ENCODE measurements at regions not wholly inside any gene's neighbourhood (a gene's known extent, or its start where the extent isn't known, plus 50 kb on each side); places are given as distances from the start of the nearest gene placed in this dataset.

DNA sequence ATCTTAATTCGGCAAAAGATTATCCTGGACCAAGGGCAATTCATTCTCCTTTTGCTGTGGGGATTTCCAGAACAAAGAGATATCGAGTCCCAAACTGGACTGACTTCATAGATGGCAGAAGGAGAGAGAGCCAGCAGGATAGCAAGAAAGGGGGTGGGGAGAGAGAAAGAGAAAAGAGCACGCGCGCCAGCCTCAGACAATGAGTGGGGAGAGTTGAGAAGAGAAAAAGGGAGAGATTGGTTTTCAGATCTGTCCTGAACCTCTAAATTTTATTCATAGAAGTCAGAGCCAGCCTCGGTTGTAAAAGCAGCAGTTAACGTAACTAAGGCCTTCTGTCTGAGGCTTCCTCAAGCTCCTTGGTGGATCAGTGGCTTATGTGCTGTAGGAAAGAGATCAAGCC lies 55.3 kb upstream of the ALDH1B1 start:
- Histone ChIP-seq H3K9me3 (ENCODE audit: insufficient read depth in 2 of 2, low read depth in 1 of 2, low read length in 1 of 2) (no peaks in the 10 kb centered on the region), H3K18ac (ENCODE audit: extremely low read depth, low read length) (no peak overlapping the region), H2BK20ac (ENCODE audit: low read length) (no peak overlapping the region), H2BK12ac (ENCODE audit: low read depth, low read length) (no peak overlapping the region), H2BK120ac (replicated peaks; ENCODE audit: low read depth, low read length) (no peak overlapping the region), H4K8ac (ENCODE audit: extremely low read depth, insufficient read depth, low read length) (no peak overlapping the region), H3K4me2 (ENCODE audit: insufficient read depth in 1 of 2, low read depth in 2 of 2, low read length in 2 of 2) (no peak overlapping the region), H3K4me3 (ENCODE audit: extremely low read depth in 1 of 4, insufficient read depth in 2 of 4, low read depth in 3 of 4, low read length in 4 of 4) (no peak overlapping the region), H3K9ac (replicated peaks in 1 of 4; ENCODE audit: extremely low read depth in 1 of 4, low read depth in 3 of 4, low read length in 3 of 4) (no peak overlapping the region), H4K5ac (ENCODE audit: insufficient read length, low read depth, low read length) (no peak overlapping the region), H3K27me3 (replicated peaks in 1 of 4; ENCODE audit: control insufficient read depth in 3 of 4, extremely low read depth in 1 of 4, insufficient read depth in 3 of 4, low read length in 3 of 4) (no peaks in the 10 kb centered on the region; a peak in 2 of 7 replicates), H4K20me1 (replicated peaks in 1 of 2; ENCODE audit: control insufficient read depth in 1 of 2, insufficient read depth in 2 of 2, low read length in 2 of 2) (peaks cover 1% of the 10 kb centered on the region in 2 experiments), H2BK15ac (ENCODE audit: low read length) (no peak overlapping the region), H3K79me1 (ENCODE audit: low read depth, low read length) (no peaks in the 10 kb centered on the region), H3K4me1 (replicated peaks in 1 of 4; ENCODE audit: control insufficient read depth in 3 of 4, insufficient read depth in 4 of 4, low read length in 3 of 4) (peaks cover 0 to 9% (median 2%) of the 10 kb centered on the region in 4 experiments; a peak in 3 of 7 replicates), H3K23me2 (ENCODE audit: low read depth, low read length) (no peaks in the 10 kb centered on the region), H3K23ac (ENCODE audit: insufficient read length) (no peak overlapping the region), H2AFZ (ENCODE audit: low read length) (no peak overlapping the region), H3K4ac (replicated peaks; ENCODE audit: insufficient read length, low read depth, low read length) (no peak overlapping the region), H4K91ac (replicated peaks; ENCODE audit: insufficient read length, low read length) (no peak overlapping the region), H3K56ac (replicated peaks; ENCODE audit: insufficient read length, low read depth, low read length) (no peak overlapping the region), H2AK5ac (ENCODE audit: low read depth, low read length) (no peak overlapping the region), H3K79me2 (ENCODE audit: control insufficient read depth in 1 of 2, insufficient read depth in 2 of 2, low read length in 2 of 2) (no peaks in the 10 kb centered on the region), H3K14ac (ENCODE audit: insufficient read length) (no peak overlapping the region), H3K27ac (ENCODE audit: low read depth, low read length) (no peak overlapping the region), H3K36me3 (ENCODE audit: control insufficient read depth in 2 of 4, insufficient read depth in 4 of 4, low read length in 3 of 4) (no peaks in the 10 kb centered on the region), H2BK5ac (ENCODE audit: low read depth, low read length) (0 out of 2 replicates have a peak overlapping the region, but pooled peaks have one; percentile 39)
- POLR2A ChIA-PET (ENCODE audit: partially characterized antibody) = no interaction called here
- 90% methylated on average over 7 of the region's 7 CpGs; no CpG with 5 or more reads in 1 of the 2 experiments for WGBS, 2 experiments (ENCODE audit: extremely low coverage in 1 of 2, insufficient coverage in 1 of 2, insufficient read length in 1 of 2, insufficient replicate concordance in 2 of 2, low coverage in 1 of 2, low lambda C conversion rate in 2 of 2, missing lambda C conversion rate in 1 of 2)
- CTCF ChIA-PET (ENCODE audit: partially characterized antibody) = interaction anchor here (0.9 to 5.0 kb wide), 5 partner anchors 8 to 424 kb away, joined by 3 to 25 read pairs (median 6); no protein-coding TSS in a partner anchor
- FAIRE-seq (no peak), DNase-seq (ENCODE audit: low read depth in 1 of 2, low spot score in 2 of 2) (no peak)
- TF ChIP-seq TEAD4 (IDR thresholded peaks at IDR 0.05; ENCODE audit: low read depth, low read length) (no peak), POLR2AphosphoS5 (IDR thresholded peaks at IDR 0.05; ENCODE audit: low read depth, low read length) (no peak), RNF2 (IDR thresholded peaks at IDR 0.05; ENCODE audit: borderline replicate concordance, low read depth, low read length, missing control alignments, poor library complexity, severe bottlenecking) (no peak), HDAC2 (IDR thresholded peaks at IDR 0.05; ENCODE audit: borderline replicate concordance in 1 of 2, low read depth in 2 of 2, low read length in 2 of 2) (no peak), GABPA (IDR thresholded peaks at IDR 0.05; ENCODE audit: borderline replicate concordance, insufficient read depth, low read length) (no peak), BCL11A (IDR thresholded peaks at IDR 0.05; ENCODE audit: low read depth in 2 of 2, low read length in 2 of 2) (no peak), BACH1 (IDR thresholded peaks at IDR 0.05; ENCODE audit: low read length) (no peak), CREB1 (IDR thresholded peaks at IDR 0.05) (no peak), JUND (IDR thresholded peaks at IDR 0.05; ENCODE audit: low read length) (no peak)
- TF ChIP-seq, protein P1, sequence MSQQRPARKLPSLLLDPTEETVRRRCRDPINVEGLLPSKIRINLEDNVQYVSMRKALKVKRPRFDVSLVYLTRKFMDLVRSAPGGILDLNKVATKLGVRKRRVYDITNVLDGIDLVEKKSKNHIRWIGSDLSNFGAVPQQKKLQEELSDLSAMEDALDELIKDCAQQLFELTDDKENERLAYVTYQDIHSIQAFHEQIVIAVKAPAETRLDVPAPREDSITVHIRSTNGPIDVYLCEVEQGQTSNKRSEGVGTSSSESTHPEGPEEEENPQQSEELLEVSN (IDR thresholded peaks at IDR 0.05) = no peak

Measured in H1 (cell line).